Left lung (tissue), 4 donors: ENCODE measurements at regions not wholly inside any gene's neighbourhood (a gene's known extent, or its start where the extent isn't known, plus 50 kb on each side); places are given as distances from the start of the nearest gene placed in this dataset.

ENCODE experiments used
- ATAC-seq: fragments of 200-7000 bp; cut with Tn5 transposase; one replicate; pipeline ENCODE4 v1.9.1; 2020; ENCODE audit warnings: moderate library complexity
- DNase-seq, 4 donors: peaks; one replicate each; pipeline ENCODE4 v3.0.0-alpha.2; 2013 to 2020
- H3K27ac ChIP-seq, 2 donors: fragments of 200-600 bp; sonication (generic) in 1 of 2; one replicate each; pipeline versions ENCODE4 v1.5.0 to v1.8.0; 2020 to 2021
- H3K27me3 ChIP-seq, 2 donors: fragments of 200-600 bp; sonication (generic) in 1 of 2; one replicate each; pipeline versions ENCODE4 v1.5.0 to v1.8.0; 2020 to 2021
- H3K36me3 ChIP-seq, 2 donors: fragments of 200-600 bp; sonication (generic) in 1 of 2; one replicate each; pipeline versions ENCODE4 v1.5.0 to v1.8.0; 2020 to 2021
- H3K4me1 ChIP-seq, 2 donors: fragments of 200-600 bp; one replicate each; pipeline ENCODE4 v1.8.0; 2021
- H3K4me3 ChIP-seq, 2 donors: fragments of 200-600 bp; sonication (generic) in 1 of 2; one replicate each; pipeline versions ENCODE4 v1.5.0 to v1.8.0; 2020 to 2021; ENCODE audit warnings: mild to moderate bottlenecking in 1 of 2
- H3K9me3 ChIP-seq, 2 donors: fragments of 200-600 bp; sonication (generic) in 1 of 2; one replicate each; pipeline versions ENCODE4 v1.5.0 to v1.8.0; 2020 to 2021
- CTCF ChIP-seq, 2 donors: fragments of 200-600 bp; sonication (generic) in 1 of 2; IDR thresholded peaks; one replicate each; pipeline versions ENCODE4 v1.5.0 to v1.8.0; 2021; ENCODE audit warnings: antibody characterized with exemption in 2 of 2
- intact Hi-C, 2 donors: fragments of 100-400 bp; cut with DNase I; formaldehyde crosslinking; loops; one replicate each; pipeline versions ENCODE4 v1.11.2 to v1.14.2; 2022
- donor health status: DM: no; HTN: yes; CAD: no.
- donor health status: DM: no; HTN: no; CAD: no.

GRCh38 chr2:240251848-240252190, 111.4 kb upstream of the OTOS start:
- H3K4me3 ChIP-seq, result no peak overlapping the region
- no peaks in the 10 kb centered on the region for H3K36me3 ChIP-seq
- H3K9me3 ChIP-seq, result no peaks in the 10 kb centered on the region
- ATAC-seq, result no peak
- peaks cover 12 to 17% of the 10 kb centered on the region in 2 donors for H3K4me1 ChIP-seq
- intact Hi-C loops, result no loop called here
- peak overlapping the region; percentile 77 to 78 for H3K27ac ChIP-seq
- no peak for TF ChIP-seq CTCF (IDR thresholded peaks at IDR 0.05)
- no peak for DNase-seq
- peaks cover 0 to 13% of the 10 kb centered on the region in 2 donors for H3K27me3 ChIP-seq

GRCh38 chr2:240252191-240252871, 111.9 kb upstream of the OTOS start:
- no peaks in the 10 kb centered on the region for H3K36me3 ChIP-seq
- TF ChIP-seq CTCF (IDR thresholded peaks at IDR 0.05), result no peak
- H3K4me3 ChIP-seq, result no peak overlapping the region
- peak overlapping the region in 1 of 2 donors; percentile 78 for H3K27ac ChIP-seq
- intact Hi-C loops, result no loop called here
- H3K9me3 ChIP-seq, result no peaks in the 10 kb centered on the region
- DNase-seq, result peak in 1 of 4 donors; percentile 50
- H3K27me3 ChIP-seq, result peaks cover 0 to 17% of the 10 kb centered on the region in 2 donors
- peaks cover 12 to 17% of the 10 kb centered on the region in 2 donors for H3K4me1 ChIP-seq
- no peak for ATAC-seq

- no peak for TF ChIP-seq CTCF (IDR thresholded peaks at IDR 0.05)
- H3K4me1 ChIP-seq, result peaks cover 12 to 17% of the 10 kb centered on the region in 2 donors
- H3K4me3 ChIP-seq, result no peak overlapping the region
- peak in 1 of 4 donors; percentile 45 for DNase-seq
- ATAC-seq, result no peak
- intact Hi-C loops, result no loop called here
- H3K36me3 ChIP-seq, result no peaks in the 10 kb centered on the region
- peaks cover 0 to 12% of the 10 kb centered on the region in 2 donors for H3K27me3 ChIP-seq
- H3K27ac ChIP-seq, result no peak overlapping the region
- no peaks in the 10 kb centered on the region for H3K9me3 ChIP-seq
Measured at GRCh38 chr2:240252872-240253511, 112.5 kb upstream of the OTOS start.

- peaks cover 12 to 17% of the 10 kb centered on the region in 2 donors for H3K4me1 ChIP-seq
- no peak for TF ChIP-seq CTCF (IDR thresholded peaks at IDR 0.05)
- no peak for ATAC-seq
- H3K4me3 ChIP-seq, result no peak overlapping the region
- intact Hi-C loops, result no loop called here
- no peaks in the 10 kb centered on the region for H3K36me3 ChIP-seq
- no peaks in the 10 kb centered on the region for H3K9me3 ChIP-seq
- peak in 1 of 4 donors; percentile 34 for DNase-seq
- no peak overlapping the region for H3K27ac ChIP-seq
- peaks cover 0 to 11% of the 10 kb centered on the region in 2 donors for H3K27me3 ChIP-seq
Measured at GRCh38 chr2:240253583-240254145, 113.2 kb upstream of the OTOS start.
